ENCODE measurements at regions not wholly inside any gene's neighbourhood (a gene's known extent, or its start where the extent isn't known, plus 50 kb on each side); places are given as distances from the start of the nearest gene placed in this dataset.

DNA sequence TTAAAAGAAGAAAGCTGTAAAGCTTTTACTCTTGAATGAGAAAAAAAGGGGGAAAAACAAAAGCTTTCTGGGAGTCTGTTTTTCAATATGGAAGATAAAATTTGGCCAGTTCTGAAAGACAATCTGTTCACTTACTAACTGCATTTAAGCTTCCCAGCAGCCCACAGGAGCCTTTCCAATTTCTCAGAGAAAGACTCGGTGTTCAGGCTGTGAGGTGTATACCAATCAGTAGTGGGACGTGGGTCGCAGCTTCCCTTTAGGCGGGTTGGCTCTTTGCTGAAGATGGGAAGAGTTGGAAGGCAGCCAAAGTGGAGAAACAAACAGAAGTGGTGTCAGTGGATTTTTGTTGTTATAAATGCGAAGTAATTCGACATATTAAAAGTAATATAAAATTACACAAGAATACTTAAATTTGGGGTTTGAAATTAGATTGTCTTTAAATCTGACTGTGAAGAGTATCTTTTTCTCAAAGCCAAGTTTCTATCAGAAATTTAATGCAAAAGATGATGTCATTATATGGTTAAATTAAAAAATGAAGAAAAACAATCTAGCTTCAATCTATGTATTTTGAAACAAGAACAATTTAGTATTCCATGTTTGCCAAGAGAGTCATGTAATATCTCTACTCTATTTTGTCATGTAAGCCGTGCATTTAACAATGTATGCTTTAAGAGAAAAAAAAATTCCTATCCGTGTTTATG is 590.2 kb upstream of the ATXN7L3B start:
- TF ChIP-seq CTCF (IDR thresholded peaks at IDR 0.05) = no peak
- no peak for TF ChIP-seq POLR2A (IDR thresholded peaks at IDR 0.05)
- no peak for TF ChIP-seq POLR2AphosphoS5 (IDR thresholded peaks at IDR 0.05)
